GM19240 (cell line): ENCODE measurements at regions not wholly inside any gene's neighbourhood (a gene's known extent, or its start where the extent isn't known, plus 50 kb on each side); places are given as distances from the start of the nearest gene placed in this dataset.
A peak's percentile ranks its signal among the peaks of the same experiment; 100 is the strongest.
"Not testable (repeated sequence)": the region's sequence is repeated elsewhere in the genome, so short reads cannot be mapped to it uniquely, and the experiment has no call there.

Source experiments
- DNase-seq: peaks from one replicate; pipeline ENCODE4 v3.0.0; 2011; ENCODE audit warnings: low spot score; ENCODE audit not compliant: insufficient read length

DNA sequence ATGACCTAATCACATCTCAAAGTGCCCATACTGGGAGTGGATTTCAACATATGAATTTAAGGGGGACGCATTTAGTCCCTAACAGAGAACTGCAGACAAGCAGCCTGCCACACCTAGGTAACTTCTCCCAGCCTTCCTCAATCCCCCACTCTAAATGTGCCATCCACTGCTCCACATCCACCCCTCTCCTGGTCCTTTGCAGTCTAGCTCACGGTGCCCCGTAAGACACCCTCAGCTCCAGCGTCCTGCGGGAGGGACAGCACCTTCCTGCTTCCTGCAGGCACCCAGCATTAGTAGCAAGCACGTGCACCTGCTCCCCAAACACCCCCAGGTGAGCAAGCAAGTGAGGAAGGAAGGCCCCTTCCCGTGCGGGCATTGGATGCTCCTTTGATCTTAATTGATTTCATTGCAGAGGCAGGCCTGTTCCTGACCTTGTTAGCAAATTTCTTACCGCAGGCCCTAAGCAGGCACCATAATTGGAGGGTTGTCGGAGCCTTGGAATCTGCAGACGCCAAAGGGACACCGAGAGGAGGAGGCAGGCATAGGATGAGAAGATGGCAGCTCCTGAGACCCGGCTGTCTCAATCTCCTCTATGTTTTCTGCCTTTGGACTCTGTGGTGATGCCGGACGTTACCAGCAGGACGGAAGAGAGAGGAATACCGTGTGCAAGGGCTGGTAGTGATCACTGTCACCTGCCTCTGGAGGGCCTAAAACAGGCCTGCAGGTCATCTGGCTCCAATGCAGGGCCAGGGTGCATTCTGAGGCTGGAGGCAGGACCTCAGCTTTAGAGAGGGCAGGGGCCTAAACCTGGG is 75.8 kb upstream of the CHST15 start:
- DNase-seq = no peak

DNA sequence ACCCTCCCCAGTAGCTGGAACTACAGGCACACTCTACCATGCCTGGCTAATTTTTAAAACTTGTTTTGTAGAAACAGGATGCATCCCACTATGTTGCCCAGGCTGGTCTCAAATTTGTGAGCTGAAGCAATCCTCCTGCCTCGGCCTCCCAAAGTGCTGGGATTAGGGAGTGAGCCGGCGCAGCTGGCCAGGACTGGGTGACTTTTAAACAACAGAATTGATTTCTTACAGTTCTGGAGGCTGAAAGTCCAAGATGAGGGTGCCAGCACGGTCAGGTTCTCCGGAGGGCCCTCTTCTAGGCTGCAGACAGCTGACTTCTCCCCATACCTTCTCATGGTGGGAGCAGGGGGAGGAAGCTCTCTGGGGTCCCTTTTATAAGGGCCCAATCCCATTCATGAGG is 75.2 kb upstream of the CHST15 start:
- no peak for DNase-seq

DNA sequence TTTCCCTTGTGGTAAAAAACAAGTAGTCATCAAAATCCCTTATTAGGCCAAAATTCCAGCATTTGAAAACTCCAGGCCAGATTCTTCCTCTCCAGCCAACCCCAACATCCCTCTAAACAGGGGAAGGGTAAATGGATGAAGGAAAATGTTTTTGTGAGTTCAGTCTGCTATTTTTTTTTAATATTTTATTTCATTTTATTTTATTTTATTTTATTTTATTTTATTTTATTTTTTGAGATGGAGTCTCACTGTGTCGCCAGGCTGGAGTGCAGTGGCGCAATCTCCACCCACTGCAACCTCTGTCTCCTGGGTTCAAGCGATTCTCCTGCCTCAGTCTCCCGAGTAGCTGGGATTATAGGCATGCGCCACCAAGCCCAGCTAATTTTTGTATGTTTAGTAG is 74.5 kb upstream of the CHST15 start:
- DNase-seq = not testable (repeated sequence)

DNA sequence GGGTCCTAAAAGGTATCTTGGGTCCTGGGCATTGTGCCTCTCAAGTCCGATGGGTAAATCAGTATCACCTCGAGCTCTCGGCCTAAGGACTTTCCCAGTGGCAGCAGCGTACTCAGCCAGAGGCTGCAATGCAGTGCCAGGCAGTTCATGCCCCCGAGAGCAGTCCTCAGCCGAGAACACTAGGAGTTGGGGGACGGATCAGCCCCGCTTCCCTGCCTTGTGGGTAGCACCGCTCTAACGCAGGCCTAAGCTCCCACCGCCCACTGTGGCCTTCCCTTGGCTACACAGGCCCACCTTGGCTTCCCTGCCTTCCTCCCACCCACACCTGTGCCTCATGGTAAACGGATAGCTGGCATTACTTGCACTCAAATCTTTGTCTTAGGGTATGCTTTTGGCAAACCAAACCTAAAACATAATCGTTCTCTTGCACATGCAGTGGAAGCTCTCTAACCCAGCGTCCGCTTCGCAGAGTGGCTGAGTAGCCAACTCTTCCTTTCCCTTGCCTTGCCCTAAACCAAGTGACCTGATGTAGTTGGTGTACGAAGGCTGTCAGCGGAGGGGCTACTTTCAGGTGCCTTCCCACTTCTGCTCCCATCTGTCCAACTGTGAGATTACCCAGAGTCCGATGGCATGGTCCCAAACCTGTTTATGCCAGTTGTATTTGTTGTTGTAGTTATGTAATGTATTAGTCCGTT is 73.2 kb upstream of the CHST15 start:
- no peak for DNase-seq

- DNase-seq = no peak
Measured at GRCh38 chr10:124165827-124166226, 72.4 kb upstream of the CHST15 start.

- no peak for DNase-seq
Measured at GRCh38 chr10:124165311-124165710, 71.9 kb upstream of the CHST15 start.

DNA sequence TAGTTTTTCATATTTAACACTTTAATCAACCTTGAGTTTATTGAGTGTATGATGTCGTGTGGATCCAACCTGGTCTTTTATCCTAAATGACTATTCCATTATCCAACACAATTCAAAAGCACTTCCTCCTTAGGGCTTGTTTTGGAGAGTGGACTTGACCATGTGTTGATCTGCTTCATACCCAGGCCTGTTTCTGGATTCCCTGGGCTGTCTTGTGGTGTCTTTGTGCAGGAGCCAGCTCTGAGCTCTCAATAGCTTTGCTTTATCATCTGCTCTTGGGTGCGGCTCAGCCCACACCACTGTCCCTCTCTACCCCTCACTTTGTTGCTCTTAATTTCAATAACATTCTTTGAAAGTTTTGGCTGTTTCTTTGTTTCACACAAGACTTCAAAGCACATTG is 70.9 kb upstream of the CHST15 start:
- no peak for DNase-seq

- DNase-seq = no peak
Measured at GRCh38 chr10:124162774-124163354, 69.5 kb upstream of the CHST15 start.

- no peak for DNase-seq
Measured at GRCh38 chr10:124162136-124162535, 68.7 kb upstream of the CHST15 start.

- no peak for DNase-seq
Measured at GRCh38 chr10:124161601-124162000, 68.2 kb upstream of the CHST15 start.

DNA sequence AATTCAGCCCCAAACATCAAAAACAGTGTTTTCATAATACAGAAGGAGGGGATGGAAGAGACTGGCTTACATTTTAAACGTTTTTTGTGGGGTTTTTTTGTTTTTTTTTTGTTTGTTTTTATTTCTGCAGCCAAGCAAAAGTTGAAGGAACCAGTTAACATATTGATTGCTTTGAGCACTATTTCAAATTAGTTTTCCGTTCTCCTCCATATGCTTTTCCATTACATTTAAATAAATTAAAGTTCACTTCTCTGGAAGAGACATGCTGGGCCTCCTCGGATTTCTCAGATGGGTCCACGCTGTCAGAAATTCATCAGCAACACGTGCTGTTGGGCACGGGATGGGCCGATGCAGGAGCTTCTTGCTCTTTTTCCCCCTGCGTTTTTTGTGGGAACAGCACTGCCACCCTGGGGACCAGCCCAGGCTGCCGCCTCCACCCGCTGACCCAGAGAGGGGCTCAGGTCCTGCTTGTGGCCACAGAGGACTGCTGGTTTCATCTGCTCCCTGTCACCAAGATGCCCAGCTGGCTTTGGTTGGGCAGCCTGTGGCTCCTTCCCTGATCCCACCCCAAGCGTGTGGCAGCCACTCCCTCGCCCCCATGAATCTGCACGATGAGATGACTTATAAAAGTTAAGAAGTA is 67.7 kb upstream of the CHST15 start:
- DNase-seq = no peak

GRCh38 chr10:124160176-124160575 is 66.8 kb upstream of the CHST15 start:
- DNase-seq = no peak

DNA sequence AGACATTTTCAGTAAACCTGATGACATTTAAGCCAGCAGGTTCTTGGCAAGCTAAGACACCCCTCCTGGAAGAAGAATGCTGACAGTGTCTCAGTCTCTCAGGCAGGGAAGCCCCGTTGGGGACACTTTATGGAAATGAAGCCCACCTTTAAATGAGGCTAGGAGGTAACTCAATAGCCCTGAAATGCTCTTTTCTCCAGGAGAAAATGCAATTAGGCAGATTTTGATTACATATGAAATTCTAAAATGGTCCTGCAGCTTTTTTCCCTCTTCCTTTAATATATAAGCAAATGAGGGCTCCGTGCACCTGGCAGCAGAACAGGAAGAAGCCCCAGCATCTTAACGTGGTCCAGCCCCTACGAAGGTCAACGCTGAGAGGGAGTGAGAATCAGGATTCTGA is 65.8 kb upstream of the CHST15 start:
- no peak for DNase-seq

DNA sequence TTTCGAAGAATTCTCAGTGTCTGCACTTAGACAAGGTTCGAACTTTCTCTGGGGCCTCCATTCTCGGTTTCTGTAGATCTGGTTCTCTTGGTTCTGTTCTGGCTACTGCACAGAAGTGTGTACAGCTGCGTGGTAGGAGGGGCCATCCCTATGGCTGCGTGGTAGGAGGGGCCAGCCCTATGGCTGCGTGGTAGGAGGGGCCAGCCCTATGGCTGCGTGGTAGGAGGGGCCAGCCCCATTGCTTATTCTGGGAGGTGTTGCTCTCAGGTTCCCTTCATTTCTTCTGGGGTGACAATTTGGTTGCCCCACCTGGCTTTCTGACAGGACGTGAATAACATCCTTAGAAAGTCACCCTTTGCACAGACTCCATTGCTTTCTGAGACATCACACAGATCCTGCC is 65.2 kb upstream of the CHST15 start:
- DNase-seq = no peak

- DNase-seq = no peak
Measured at GRCh38 chr10:124157271-124157681, 63.9 kb upstream of the CHST15 start.

DNA sequence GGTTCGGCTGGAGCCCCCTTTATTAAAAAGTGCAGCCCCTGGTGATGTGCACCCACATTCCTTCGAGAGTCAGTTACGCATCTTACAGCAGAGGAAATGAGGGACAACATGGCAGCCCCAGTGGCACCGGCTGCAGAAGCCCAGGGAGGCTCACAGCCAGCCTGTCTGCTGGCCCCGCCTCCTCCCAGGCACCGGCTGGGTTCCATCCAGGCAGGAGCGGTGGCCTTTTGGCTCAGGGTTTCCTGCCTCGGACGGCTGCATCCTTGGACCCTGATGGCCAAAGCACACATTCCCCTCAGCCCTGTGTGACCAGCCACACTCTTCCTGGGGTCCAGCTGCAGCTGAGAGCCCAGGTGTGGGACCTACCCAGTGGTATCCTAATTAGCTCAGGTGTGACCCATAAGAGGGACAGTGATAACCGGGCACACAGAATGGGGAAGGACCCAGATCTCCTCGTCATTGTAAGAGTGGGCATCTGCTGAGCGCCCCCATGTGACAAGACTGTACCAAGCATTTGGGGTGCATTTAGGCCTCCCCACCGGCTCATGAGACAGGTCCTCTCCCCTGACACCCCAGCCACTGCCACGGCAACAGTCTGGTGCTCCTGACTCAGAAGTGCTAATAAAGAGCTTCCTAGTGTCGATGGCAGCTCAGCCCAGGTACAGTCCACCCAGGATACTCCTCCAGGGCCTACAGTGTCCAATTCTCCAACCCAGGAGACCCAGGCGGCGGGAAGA is 63.3 kb upstream of the CHST15 start:
- DNase-seq = no peak

DNA sequence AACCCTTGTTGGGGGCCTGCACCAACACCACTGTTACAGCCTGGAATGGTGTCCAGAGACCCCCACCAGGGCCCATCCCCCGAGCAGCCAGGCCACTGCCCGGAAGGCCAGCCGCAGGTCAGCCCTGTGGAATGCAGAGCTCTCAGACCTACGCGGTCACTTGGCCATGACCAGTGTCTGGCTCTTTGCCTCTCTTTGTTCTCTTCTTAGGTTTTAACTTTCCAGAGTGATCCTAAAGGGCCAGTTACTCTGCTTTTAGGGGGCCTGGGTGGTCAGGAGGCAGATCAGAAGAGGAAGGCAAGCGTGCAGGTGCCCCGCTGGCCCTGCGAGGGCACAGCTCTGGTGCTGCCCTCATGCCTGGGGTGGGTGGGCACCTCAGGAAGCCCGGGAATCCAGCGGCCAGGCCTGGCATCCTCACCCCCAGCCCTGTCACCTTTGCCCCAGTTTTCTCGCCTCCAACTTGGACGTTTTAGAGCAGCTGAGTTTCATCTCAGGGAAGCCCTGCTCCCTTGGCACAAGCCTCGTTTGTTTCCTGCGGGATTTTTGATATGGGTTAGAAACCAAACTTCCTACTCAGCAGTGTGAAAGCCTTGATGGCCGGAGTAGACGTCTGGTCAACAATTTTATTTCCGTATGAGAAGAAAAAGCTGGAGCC is 62.5 kb upstream of the CHST15 start:
- DNase-seq = no peak

DNA sequence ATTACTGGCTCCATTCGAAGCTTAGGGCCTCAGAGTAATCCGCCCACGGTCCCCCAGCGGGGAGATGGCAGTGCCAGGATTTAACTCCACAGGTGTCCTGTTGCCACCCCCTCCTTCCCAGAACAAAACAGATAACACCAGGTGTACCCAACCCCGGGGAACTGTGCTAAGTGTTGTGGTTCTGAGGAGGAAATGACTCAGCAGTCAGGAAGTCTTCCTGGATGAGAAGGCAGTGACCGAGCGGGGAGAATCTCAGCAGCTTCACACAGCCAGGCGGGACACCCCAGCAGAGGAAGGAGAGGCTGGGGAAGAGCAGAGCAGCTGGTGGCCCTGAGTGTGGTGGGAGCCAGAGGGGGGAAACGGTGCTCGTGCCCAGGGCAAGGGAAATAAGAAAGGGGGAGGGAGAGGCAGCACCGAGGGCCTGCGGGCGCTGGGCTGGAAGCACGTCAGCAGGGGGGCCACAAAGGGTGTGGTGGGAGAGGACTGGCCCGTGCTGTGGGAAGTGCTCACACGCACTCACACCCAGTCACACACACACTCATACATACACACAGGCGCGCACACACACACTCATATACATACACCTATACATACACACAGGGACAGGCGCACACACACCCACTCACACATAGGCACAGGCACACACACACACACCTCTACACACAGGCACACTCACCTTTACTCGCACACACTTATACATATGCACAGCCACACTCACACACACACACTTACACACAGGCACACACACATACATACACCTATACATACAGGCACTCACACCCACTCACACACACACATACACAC is 59.8 kb upstream of the CHST15 start:
- peak; percentile 35 for DNase-seq

DNA sequence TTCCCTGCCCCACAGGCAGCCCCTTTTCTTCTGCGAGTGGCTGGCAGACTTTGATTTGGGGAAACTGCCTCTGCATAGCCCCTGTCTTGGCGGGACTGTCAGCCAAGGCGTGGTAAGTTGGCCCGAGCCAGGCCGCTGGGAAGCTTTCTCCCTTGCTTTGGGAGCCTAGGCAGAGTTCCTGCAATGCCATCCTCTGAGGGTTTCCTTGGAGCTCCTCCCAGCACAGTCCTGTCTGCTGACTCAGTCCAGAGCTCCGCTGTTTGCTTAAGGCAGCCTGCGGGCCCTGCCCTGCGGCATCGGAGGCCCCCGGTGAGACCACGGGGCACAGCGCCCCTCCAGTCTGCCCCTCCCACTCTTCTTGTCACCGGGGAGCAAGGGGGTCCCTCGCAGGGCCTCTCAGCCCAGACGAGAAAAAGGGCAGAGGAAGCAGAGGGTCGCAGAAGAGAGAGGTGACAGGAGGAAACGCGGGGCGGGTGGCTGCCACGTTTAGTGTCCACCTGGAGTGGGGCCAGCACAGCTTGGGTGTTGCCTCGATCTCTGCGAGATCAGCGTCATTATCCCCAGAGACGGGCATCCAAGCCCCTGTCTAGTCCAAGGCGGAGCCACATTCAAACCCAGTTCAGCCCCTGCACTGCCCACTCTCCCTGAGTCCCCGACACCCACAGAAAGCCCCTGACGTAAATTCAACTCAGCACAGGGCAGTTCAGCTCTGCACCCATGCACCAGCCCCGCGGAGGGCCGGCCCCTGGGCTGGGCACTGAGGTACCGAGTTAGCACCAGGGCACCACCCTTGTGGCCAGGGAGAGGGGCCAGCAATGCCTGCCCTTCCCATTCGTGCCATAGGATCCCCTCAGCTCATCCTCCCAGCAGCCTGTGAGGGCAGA is 59.0 kb upstream of the CHST15 start:
- DNase-seq = no peak
